ENCODE measurements at regions not wholly inside any gene's neighbourhood (a gene's known extent, or its start where the extent isn't known, plus 50 kb on each side); places are given as distances from the start of the nearest gene placed in this dataset.

DNA sequence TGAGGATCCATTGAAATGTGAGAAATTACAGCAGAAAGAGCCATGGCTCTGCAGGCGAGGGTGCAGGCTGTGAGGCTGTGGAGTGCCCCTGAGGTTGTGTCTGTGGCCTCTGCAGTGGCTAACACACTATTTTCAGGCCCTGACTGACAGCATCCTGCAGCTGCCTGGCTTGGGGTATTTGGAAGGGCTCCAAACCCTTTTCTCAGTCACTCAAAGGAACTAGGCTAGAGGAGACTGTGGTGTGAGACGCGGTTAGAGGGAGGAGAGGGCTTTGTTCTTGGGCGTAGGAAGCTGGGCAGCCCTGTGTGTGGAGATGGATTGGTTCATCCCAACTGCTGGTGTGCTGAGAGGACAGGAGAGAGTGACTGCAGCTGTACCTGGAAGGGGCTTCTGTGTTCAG, 134.9 kb downstream of the RAMP3 start:
- TF ChIP-seq GLIS3 (CRISPR knock-in tag; IDR thresholded peaks at IDR 0.05) (no peak), ZFP30 (CRISPR knock-in tag; IDR thresholded peaks at IDR 0.05) (no peak), ESRRG (CRISPR knock-in tag; IDR thresholded peaks at IDR 0.05) (no peak), ZNF8 (CRISPR knock-in tag; IDR thresholded peaks at IDR 0.05) (no peak), TOX (CRISPR knock-in tag; IDR thresholded peaks at IDR 0.05; ENCODE audit: borderline replicate concordance) (no peak), ZNF565 (CRISPR knock-in tag; conservative IDR thresholded peaks at IDR 0.05; ENCODE audit: low read depth) (no peak), ZC3H10 (CRISPR knock-in tag; IDR thresholded peaks at IDR 0.05) (no peak), ARNTL (CRISPR knock-in tag; IDR thresholded peaks at IDR 0.05; ENCODE audit: borderline replicate concordance, low read depth) (no peak), ZFP3 (CRISPR knock-in tag; IDR thresholded peaks at IDR 0.05) (no peak), TCF4 (CRISPR knock-in tag; IDR thresholded peaks at IDR 0.05; ENCODE audit: borderline replicate concordance) (no peak), CSDC2 (CRISPR knock-in tag; IDR thresholded peaks at IDR 0.05) (no peak), OSR1 (CRISPR knock-in tag; IDR thresholded peaks at IDR 0.05) (no peak), RARB (CRISPR knock-in tag; IDR thresholded peaks at IDR 0.05) (no peak), ZNF70 (CRISPR knock-in tag; IDR thresholded peaks at IDR 0.05) (no peak), PPARA (CRISPR knock-in tag; IDR thresholded peaks at IDR 0.05; ENCODE audit: borderline replicate concordance) (no peak; the same call in 1 of the 2 replicates), ISL1 (CRISPR knock-in tag; IDR thresholded peaks at IDR 0.05) (no peak)
- TF ChIP-seq, protein P1, sequence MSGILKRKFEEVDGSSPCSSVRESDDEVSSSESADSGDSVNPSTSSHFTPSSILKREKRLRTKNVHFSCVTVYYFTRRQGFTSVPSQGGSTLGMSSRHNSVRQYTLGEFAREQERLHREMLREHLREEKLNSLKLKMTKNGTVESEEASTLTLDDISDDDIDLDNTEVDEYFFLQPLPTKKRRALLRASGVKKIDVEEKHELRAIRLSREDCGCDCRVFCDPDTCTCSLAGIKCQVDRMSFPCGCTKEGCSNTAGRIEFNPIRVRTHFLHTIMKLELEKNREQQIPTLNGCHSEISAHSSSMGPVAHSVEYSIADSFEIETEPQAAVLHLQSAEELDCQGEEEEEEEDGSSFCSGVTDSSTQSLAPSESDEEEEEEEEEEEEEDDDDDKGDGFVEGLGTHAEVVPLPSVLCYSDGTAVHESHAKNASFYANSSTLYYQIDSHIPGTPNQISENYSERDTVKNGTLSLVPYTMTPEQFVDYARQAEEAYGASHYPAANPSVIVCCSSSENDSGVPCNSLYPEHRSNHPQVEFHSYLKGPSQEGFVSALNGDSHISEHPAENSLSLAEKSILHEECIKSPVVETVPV (CRISPR knock-in tag; IDR thresholded peaks at IDR 0.05), result no peak
- TF ChIP-seq, protein P2, sequence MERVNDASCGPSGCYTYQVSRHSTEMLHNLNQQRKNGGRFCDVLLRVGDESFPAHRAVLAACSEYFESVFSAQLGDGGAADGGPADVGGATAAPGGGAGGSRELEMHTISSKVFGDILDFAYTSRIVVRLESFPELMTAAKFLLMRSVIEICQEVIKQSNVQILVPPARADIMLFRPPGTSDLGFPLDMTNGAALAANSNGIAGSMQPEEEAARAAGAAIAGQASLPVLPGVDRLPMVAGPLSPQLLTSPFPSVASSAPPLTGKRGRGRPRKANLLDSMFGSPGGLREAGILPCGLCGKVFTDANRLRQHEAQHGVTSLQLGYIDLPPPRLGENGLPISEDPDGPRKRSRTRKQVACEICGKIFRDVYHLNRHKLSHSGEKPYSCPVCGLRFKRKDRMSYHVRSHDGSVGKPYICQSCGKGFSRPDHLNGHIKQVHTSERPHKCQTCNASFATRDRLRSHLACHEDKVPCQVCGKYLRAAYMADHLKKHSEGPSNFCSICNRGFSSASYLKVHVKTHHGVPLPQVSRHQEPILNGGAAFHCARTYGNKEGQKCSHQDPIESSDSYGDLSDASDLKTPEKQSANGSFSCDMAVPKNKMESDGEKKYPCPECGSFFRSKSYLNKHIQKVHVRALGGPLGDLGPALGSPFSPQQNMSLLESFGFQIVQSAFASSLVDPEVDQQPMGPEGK (CRISPR knock-in tag; IDR thresholded peaks at IDR 0.05; ENCODE audit: borderline replicate concordance), result no peak
- TF ChIP-seq, protein P3, sequence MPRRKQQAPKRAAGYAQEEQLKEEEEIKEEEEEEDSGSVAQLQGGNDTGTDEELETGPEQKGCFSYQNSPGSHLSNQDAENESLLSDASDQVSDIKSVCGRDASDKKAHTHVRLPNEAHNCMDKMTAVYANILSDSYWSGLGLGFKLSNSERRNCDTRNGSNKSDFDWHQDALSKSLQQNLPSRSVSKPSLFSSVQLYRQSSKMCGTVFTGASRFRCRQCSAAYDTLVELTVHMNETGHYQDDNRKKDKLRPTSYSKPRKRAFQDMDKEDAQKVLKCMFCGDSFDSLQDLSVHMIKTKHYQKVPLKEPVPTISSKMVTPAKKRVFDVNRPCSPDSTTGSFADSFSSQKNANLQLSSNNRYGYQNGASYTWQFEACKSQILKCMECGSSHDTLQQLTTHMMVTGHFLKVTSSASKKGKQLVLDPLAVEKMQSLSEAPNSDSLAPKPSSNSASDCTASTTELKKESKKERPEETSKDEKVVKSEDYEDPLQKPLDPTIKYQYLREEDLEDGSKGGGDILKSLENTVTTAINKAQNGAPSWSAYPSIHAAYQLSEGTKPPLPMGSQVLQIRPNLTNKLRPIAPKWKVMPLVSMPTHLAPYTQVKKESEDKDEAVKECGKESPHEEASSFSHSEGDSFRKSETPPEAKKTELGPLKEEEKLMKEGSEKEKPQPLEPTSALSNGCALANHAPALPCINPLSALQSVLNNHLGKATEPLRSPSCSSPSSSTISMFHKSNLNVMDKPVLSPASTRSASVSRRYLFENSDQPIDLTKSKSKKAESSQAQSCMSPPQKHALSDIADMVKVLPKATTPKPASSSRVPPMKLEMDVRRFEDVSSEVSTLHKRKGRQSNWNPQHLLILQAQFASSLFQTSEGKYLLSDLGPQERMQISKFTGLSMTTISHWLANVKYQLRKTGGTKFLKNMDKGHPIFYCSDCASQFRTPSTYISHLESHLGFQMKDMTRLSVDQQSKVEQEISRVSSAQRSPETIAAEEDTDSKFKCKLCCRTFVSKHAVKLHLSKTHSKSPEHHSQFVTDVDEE (CRISPR knock-in tag; IDR thresholded peaks at IDR 0.05), result no peak
- no peak for ATAC-seq

GRCh38 chr7:45293295-45293942, 135.8 kb downstream of the RAMP3 start:
- TF ChIP-seq ZC3H10 (CRISPR knock-in tag; IDR thresholded peaks at IDR 0.05) (no peak), SNAI2 (CRISPR knock-in tag; IDR thresholded peaks at IDR 0.05) (no peak), TOX (CRISPR knock-in tag; IDR thresholded peaks at IDR 0.05; ENCODE audit: borderline replicate concordance) (no peak), ZNF70 (CRISPR knock-in tag; IDR thresholded peaks at IDR 0.05) (no peak), ISL1 (CRISPR knock-in tag; IDR thresholded peaks at IDR 0.05) (no peak), BACH2 (CRISPR knock-in tag; IDR thresholded peaks at IDR 0.05; ENCODE audit: borderline replicate concordance) (no peak), GLIS3 (CRISPR knock-in tag; IDR thresholded peaks at IDR 0.05) (no peak), ZNF565 (CRISPR knock-in tag; conservative IDR thresholded peaks at IDR 0.05; ENCODE audit: low read depth) (no peak), ARNTL (CRISPR knock-in tag; IDR thresholded peaks at IDR 0.05; ENCODE audit: borderline replicate concordance, low read depth) (no peak), RARB (CRISPR knock-in tag; IDR thresholded peaks at IDR 0.05) (no peak), CREB5 (CRISPR knock-in tag; IDR thresholded peaks at IDR 0.05; ENCODE audit: low read depth) (no peak), TCF4 (CRISPR knock-in tag; IDR thresholded peaks at IDR 0.05; ENCODE audit: borderline replicate concordance) (no peak), CSDC2 (CRISPR knock-in tag; IDR thresholded peaks at IDR 0.05) (no peak), PPARA (CRISPR knock-in tag; IDR thresholded peaks at IDR 0.05; ENCODE audit: borderline replicate concordance) (no peak), ESRRG (CRISPR knock-in tag; IDR thresholded peaks at IDR 0.05) (no peak), ZFP3 (CRISPR knock-in tag; IDR thresholded peaks at IDR 0.05) (no peak), ZNF8 (CRISPR knock-in tag; IDR thresholded peaks at IDR 0.05) (no peak)
- TF ChIP-seq, protein P2 (CRISPR knock-in tag; IDR thresholded peaks at IDR 0.05; ENCODE audit: borderline replicate concordance), result no peak
- TF ChIP-seq, protein P3 (CRISPR knock-in tag; IDR thresholded peaks at IDR 0.05), result no peak

More at GRCh38 chr7:45293295-45293942, 135.8 kb downstream of the RAMP3 start:
- ATAC-seq, result no peak

All from SK-N-SH treated with all-trans-retinoic acid at 6 μM for 48 hours (cell line).